ENCODE measurements at regions not wholly inside any gene's neighbourhood (a gene's known extent, or its start where the extent isn't known, plus 50 kb on each side); places are given as distances from the start of the nearest gene placed in this dataset.

DNA sequence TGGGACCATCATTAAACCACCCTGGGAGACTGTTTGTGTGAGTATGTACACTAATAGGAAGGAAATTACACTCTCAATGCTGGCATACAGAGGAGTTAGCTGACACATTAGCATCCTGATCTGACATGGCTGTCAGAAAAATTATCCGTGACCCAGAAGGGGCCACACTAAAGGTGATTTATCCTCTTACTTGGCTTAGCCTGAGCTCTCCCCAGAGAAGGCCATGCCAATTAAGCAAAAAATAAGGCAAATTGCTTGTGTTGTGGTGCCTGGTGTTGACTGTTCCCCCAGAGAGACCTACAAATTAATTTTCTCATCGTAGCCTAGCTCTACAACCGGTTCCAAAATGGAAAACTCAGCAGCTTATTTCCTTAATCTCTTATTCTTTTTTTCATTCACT lies 992.3 kb downstream of the KCNMA1 start:
- Histone ChIP-seq H3K36me3 (ENCODE audit: control insufficient read depth, insufficient read depth, low read length) (no peaks in the 10 kb centered on the region), H3K4me3 (replicated peaks; ENCODE audit: low read depth, low read length) (no peak overlapping the region), H3K27me3 (replicated peaks; ENCODE audit: control insufficient read depth, insufficient read depth, low read length) (no peaks in the 10 kb centered on the region; the same call in 1 of the 2 replicates)
- DNase-seq (ENCODE audit: extremely low read depth, insufficient read length): no peak
- TF ChIP-seq, protein P1, sequence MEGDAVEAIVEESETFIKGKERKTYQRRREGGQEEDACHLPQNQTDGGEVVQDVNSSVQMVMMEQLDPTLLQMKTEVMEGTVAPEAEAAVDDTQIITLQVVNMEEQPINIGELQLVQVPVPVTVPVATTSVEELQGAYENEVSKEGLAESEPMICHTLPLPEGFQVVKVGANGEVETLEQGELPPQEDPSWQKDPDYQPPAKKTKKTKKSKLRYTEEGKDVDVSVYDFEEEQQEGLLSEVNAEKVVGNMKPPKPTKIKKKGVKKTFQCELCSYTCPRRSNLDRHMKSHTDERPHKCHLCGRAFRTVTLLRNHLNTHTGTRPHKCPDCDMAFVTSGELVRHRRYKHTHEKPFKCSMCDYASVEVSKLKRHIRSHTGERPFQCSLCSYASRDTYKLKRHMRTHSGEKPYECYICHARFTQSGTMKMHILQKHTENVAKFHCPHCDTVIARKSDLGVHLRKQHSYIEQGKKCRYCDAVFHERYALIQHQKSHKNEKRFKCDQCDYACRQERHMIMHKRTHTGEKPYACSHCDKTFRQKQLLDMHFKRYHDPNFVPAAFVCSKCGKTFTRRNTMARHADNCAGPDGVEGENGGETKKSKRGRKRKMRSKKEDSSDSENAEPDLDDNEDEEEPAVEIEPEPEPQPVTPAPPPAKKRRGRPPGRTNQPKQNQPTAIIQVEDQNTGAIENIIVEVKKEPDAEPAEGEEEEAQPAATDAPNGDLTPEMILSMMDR (IDR thresholded peaks at IDR 0.05; ENCODE audit: insufficient read depth, low read length, poor library complexity, severe bottlenecking): no peak

DNA sequence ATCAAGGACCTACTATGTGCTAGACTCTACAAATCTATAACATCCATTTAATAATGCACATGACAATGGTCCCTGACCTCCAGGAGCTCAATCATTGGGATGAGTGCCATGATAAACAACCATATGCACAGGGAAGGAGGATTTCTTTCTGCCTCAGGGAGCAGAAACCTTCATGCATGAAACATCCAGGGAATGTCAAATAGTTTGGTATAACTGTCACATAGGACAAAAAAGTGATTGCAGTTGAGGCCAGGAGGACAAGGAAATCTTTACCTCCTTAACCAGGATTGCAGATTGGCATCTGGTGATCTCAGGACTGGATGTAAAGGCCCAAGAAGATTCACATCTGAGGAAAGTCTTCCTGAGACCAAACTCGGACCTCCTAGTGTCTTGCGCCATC lies 993.1 kb downstream of the KCNMA1 start:
- Histone ChIP-seq H3K36me3 (ENCODE audit: control insufficient read depth, insufficient read depth, low read length) (no peaks in the 10 kb centered on the region), H3K27me3 (replicated peaks; ENCODE audit: control insufficient read depth, insufficient read depth, low read length) (no peaks in the 10 kb centered on the region; the same call in 1 of the 2 replicates), H3K4me3 (replicated peaks; ENCODE audit: low read depth, low read length) (no peak overlapping the region)
- DNase-seq (ENCODE audit: extremely low read depth, insufficient read length): no peak
- TF ChIP-seq, protein P1 (IDR thresholded peaks at IDR 0.05; ENCODE audit: insufficient read depth, low read length, poor library complexity, severe bottlenecking): no peak

DNA sequence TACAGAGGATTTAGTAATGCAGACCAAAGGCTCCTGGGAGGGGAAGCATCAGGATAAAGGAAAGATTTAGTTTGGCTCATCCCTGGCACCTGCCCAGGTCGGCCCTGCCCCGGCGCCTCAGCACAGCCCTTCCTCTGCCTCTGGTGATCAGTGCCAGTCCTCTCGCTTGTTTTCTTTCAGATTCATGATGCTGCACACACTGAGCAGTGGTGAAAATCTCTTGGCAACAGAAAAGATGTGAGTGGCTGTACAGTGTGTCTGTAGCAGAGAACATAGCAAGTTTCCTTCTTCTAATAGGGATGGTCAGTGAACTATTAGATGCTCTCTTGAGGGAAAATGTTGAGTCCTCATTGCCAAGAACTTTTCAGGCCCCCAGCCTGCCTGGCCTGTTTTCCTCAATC lies 994.1 kb downstream of the KCNMA1 start:
- H3K27me3 ChIP-seq (replicated peaks; ENCODE audit: control insufficient read depth, insufficient read depth, low read length): no peaks in the 10 kb centered on the region; the same call in 1 of the 2 replicates
- no peak overlapping the region for H3K4me3 ChIP-seq (replicated peaks; ENCODE audit: low read depth, low read length)
- DNase-seq (ENCODE audit: extremely low read depth, insufficient read length): no peak
- TF ChIP-seq, protein P1 (IDR thresholded peaks at IDR 0.05; ENCODE audit: insufficient read depth, low read length, poor library complexity, severe bottlenecking): no peak
- H3K36me3 ChIP-seq (ENCODE audit: control insufficient read depth, insufficient read depth, low read length): no peaks in the 10 kb centered on the region

DNA sequence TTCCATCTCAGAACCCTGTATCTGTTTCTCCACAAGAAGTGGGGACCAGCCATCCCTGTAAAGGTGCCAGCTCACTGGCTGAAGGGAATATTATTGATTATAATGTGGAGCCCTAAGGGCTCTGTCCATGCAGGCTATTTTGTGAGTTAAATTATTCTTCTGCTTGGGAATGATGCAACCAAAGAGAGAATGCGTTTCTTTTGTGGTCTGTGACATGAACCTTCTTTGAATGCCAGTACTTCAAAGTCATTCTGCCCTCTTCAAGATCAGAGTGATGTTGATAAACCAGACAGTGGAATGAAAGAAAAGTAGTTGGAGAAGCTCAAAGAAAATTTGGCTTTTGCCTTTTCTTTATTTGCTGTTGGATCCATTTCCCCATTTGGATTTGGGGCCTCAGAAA lies 995.2 kb downstream of the KCNMA1 start:
- no peaks in the 10 kb centered on the region; the same call in 1 of the 2 replicates for H3K27me3 ChIP-seq (replicated peaks; ENCODE audit: control insufficient read depth, insufficient read depth, low read length)
- TF ChIP-seq, protein P1 (IDR thresholded peaks at IDR 0.05; ENCODE audit: insufficient read depth, low read length, poor library complexity, severe bottlenecking): no peak
- H3K4me3 ChIP-seq (replicated peaks; ENCODE audit: low read depth, low read length): no peak overlapping the region
- no peak for DNase-seq (ENCODE audit: extremely low read depth, insufficient read length)
- no peaks in the 10 kb centered on the region for H3K36me3 ChIP-seq (ENCODE audit: control insufficient read depth, insufficient read depth, low read length)

DNA sequence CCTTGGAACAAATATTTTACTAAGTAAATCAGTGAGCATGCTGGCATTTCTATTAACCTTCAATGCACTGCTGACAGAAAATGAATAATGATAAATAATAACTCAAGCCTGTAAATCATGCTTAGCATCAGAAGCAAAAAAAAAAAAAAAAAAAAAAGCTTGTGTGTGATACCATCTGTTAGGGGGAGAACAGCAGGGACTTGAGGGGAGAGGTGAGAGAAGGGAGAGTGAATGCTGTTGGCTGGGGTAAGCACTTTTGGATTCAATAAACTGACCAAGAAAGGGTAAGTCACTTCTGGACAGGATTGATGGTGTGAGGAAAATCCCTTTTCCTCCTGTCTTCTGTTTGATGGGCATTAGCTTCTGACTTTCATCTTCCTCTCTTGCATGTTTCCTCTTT lies 996.4 kb downstream of the KCNMA1 start:
- no peak overlapping the region for H3K4me3 ChIP-seq (replicated peaks; ENCODE audit: low read depth, low read length)
- TF ChIP-seq, protein P1 (IDR thresholded peaks at IDR 0.05; ENCODE audit: insufficient read depth, low read length, poor library complexity, severe bottlenecking): no peak

DNA sequence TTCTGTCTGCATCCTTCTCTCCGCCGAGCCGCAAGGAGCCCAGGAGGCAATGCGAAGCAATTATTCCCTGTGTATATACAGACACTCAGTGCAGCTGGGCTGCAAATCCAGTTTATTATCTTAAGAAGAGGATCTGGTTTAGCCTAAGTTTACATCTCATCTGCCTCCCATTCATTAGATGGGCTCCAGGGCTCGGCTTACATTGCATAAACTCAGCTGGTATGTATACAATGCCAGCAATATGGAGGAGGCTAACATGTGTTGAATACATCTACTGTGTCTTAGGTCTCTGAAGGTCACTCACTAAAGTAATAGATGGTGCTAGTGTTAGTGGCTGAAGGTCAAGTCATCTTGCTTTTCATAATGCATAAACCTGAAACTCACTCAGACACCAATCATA lies 996.8 kb downstream of the KCNMA1 start:
- TF ChIP-seq, protein P1 (IDR thresholded peaks at IDR 0.05; ENCODE audit: insufficient read depth, low read length, poor library complexity, severe bottlenecking): no peak
- H3K36me3 ChIP-seq (ENCODE audit: control insufficient read depth, insufficient read depth, low read length): no peaks in the 10 kb centered on the region
- H3K4me3 ChIP-seq (replicated peaks; ENCODE audit: low read depth, low read length): no peak overlapping the region
- H3K27me3 ChIP-seq (replicated peaks; ENCODE audit: control insufficient read depth, insufficient read depth, low read length): no peaks in the 10 kb centered on the region; the same call in 1 of the 2 replicates
- no peak for DNase-seq (ENCODE audit: extremely low read depth, insufficient read length)

More for the DNA sequence above, 996.4 kb downstream of the KCNMA1 start:
- no peak for DNase-seq (ENCODE audit: extremely low read depth, insufficient read length)
- H3K27me3 ChIP-seq (replicated peaks; ENCODE audit: control insufficient read depth, insufficient read depth, low read length): no peaks in the 10 kb centered on the region; the same call in 1 of the 2 replicates
- no peaks in the 10 kb centered on the region for H3K36me3 ChIP-seq (ENCODE audit: control insufficient read depth, insufficient read depth, low read length)
